22Rv1 (cell line): ENCODE measurements at regions not wholly inside any gene's neighbourhood (a gene's known extent, or its start where the extent isn't known, plus 50 kb on each side); places are given as distances from the start of the nearest gene placed in this dataset.

Experiments used
- ZFX ChIP-seq: fragments of 450-650 bp; IDR thresholded peaks from 2 replicates; pipeline ENCODE4 v1.6.1; 2017; ENCODE audit warnings: antibody characterized with exemption, borderline replicate concordance
- TF ChIP-seq, protein P1 (sequence below): fragments of 450-650 bp; IDR thresholded peaks from 2 replicates; pipeline ENCODE4 v1.5.1; 2017; ENCODE audit warnings: mild to moderate bottlenecking

DNA sequence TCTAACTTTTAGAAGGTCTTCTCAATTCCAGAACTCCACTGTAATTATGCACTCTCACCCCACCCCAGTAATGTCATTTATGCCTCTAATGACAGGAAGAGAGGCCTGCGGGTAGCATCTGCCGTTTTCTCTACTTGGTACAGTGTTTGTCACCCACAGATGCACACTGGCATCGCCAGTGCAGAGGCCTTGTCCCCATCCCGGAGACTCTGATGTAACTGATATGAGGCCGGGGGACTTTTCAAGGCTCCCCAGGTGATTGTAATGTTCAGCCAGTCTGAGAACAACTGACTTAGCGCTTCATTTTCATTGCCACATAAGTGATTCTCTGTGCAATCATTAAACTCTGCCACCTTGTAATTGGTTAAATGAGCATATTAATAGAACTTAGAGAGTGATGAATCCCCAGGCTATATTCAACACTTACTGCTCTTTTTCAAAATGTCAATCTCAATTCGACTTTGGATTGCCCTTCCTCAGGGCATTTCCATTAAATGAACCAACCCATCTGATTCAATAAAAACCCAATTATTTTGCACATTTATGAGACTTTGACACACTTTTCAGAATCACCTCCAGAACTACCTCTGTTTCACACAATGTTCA lies 113.2 kb downstream of the HERPUD2 start:
- TF ChIP-seq, protein P1, sequence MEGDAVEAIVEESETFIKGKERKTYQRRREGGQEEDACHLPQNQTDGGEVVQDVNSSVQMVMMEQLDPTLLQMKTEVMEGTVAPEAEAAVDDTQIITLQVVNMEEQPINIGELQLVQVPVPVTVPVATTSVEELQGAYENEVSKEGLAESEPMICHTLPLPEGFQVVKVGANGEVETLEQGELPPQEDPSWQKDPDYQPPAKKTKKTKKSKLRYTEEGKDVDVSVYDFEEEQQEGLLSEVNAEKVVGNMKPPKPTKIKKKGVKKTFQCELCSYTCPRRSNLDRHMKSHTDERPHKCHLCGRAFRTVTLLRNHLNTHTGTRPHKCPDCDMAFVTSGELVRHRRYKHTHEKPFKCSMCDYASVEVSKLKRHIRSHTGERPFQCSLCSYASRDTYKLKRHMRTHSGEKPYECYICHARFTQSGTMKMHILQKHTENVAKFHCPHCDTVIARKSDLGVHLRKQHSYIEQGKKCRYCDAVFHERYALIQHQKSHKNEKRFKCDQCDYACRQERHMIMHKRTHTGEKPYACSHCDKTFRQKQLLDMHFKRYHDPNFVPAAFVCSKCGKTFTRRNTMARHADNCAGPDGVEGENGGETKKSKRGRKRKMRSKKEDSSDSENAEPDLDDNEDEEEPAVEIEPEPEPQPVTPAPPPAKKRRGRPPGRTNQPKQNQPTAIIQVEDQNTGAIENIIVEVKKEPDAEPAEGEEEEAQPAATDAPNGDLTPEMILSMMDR, result no peak
- no peak for TF ChIP-seq ZFX
